ENCODE measurements at regions not wholly inside any gene's neighbourhood (a gene's known extent, or its start where the extent isn't known, plus 50 kb on each side); places are given as distances from the start of the nearest gene placed in this dataset.
"Not testable (repeated sequence)": the region's sequence is repeated elsewhere in the genome, so short reads cannot be mapped to it uniquely, and the experiment has no call there.

DNA sequence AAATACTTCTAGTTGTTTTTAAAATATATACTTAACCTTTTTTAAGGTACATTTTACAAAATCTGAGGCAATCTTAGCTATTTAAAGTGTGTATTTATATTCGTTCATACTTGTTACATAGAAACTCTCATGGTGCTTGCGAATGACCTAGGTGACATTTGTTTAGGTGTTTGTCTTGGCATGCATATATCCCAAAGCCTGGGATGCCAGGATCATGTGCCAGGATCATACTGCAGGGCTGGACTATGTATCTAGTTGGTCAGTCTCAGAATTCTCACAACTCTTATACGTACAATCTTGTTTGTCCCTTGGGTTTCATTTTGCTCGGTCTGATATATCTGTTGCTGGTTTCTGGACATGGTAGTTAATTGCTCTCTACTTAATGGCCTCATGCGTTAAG is 109.9 kb upstream of the WIPF3 start:
- not testable (repeated sequence) for DNase-seq (ENCODE audit: low read depth in 4 of 4, low spot score in 1 of 4)

DNA sequence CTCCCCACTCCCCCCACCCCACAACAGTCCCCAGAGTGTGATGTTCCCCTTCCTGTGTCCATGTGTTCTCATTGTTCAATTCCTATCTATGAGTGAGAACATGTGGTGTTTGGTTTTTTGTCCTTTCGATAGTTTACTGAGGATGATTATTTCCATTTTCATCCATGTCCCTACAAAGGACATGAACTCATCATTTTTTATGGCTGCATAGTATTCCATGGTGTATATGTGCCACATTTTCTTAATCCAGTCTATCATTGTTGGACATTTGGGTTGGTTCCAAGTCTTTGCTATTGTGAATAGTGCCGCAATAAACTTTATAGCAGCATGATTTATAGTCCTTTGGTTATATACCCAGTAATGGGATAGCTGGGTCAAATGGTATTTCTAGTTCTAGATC is 106.6 kb upstream of the WIPF3 start:
- DNase-seq (ENCODE audit: low read depth in 4 of 4, low spot score in 1 of 4): not testable (repeated sequence)

DNA sequence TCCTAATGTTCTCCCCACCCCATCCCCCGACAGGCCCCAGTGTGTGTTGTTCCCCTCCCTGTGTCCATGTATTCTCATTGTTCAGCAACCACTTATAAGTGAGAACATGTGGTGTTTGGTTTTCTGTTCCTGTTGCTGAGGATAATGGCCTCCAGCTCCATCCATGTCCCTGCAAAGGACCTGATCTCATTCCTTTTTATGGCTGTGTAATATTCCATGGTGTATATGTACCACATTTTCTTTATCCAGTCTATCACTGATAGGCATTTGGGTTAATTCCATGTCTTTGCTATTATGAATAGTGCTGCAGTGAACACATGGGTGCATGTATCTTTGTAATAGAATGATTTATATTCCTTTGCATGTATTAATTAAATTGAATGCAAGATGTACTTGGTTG is 104.8 kb upstream of the WIPF3 start:
- DNase-seq (ENCODE audit: low read depth in 4 of 4, low spot score in 1 of 4): not testable (repeated sequence)

DNA sequence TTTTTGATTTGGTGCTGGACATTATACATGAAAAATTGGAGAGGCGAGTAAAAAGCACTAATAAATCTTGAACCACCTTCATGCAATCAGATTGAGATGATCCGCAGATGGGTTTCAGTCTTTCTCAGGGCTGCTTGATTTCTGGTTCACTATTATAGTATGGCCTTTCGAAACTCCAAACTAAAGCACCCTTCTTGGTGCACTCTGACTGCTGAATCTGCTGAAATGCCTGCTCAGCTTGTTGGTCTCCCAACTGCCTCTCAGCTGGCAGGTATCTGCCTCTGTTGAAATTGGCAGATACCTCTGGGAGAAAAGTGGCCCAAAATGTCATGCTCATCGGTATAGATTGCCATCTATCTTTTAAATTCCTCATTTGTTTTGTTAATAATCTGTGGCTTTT is 102.5 kb upstream of the WIPF3 start:
- DNase-seq (ENCODE audit: low read depth in 4 of 4, low spot score in 1 of 4): not testable (repeated sequence)

DNA sequence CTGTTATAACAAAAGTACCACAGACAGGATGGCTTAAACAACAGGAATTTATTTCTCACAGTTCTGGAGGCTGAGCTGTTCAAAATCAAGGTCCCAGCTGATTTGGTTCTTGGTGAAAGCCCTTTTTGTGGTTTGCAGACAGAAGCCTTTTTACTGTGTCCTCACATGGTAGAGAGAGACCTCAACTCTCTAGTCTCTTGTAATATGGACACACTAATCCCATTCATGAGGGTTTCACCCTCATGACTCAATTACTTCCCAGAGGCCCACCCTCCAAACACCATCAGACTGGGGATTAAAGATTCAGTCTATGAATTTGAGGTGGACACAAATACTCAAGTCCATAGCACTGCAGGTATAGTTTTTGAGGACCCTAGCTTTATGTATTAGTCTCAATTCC is 97.3 kb upstream of the WIPF3 start:
- not testable (repeated sequence) for DNase-seq (ENCODE audit: low read depth in 4 of 4, low spot score in 1 of 4)

- not testable (repeated sequence) for DNase-seq (ENCODE audit: low read depth in 4 of 4, low spot score in 1 of 4)
These were observed 83.2 kb upstream of the WIPF3 start for GRCh38 chr7:29723127-29723526.

GRCh38 chr7:29723599-29723998 is 82.7 kb upstream of the WIPF3 start:
- DNase-seq (ENCODE audit: low read depth in 4 of 4, low spot score in 1 of 4): no peak

GRCh38 chr7:29729534-29730165 is 76.7 kb upstream of the WIPF3 start:
- not testable (repeated sequence) for DNase-seq (ENCODE audit: low read depth in 4 of 4, low spot score in 1 of 4)

- DNase-seq (ENCODE audit: low read depth in 4 of 4, low spot score in 1 of 4): no peak
These were observed 72.0 kb upstream of the WIPF3 start for GRCh38 chr7:29734246-29734731.

- not testable (repeated sequence) for DNase-seq (ENCODE audit: low read depth in 4 of 4, low spot score in 1 of 4)
These were observed 58.6 kb upstream of the WIPF3 start for GRCh38 chr7:29747645-29748245.

- no peak for DNase-seq (ENCODE audit: low read depth in 4 of 4, low spot score in 1 of 4)
These were observed 57.8 kb upstream of the WIPF3 start for GRCh38 chr7:29748286-29749099.

- DNase-seq (ENCODE audit: low read depth in 4 of 4, low spot score in 1 of 4): no peak
These were observed 56.5 kb upstream of the WIPF3 start for GRCh38 chr7:29749701-29750321.

GRCh38 chr7:29750373-29750940 is 55.9 kb upstream of the WIPF3 start:
- DNase-seq (ENCODE audit: low read depth in 4 of 4, low spot score in 1 of 4): not testable (repeated sequence)

GRCh38 chr7:29751012-29751411 is 55.3 kb upstream of the WIPF3 start:
- DNase-seq (ENCODE audit: low read depth in 4 of 4, low spot score in 1 of 4): not testable (repeated sequence)

GRCh38 chr7:29754874-29755490 is 51.3 kb upstream of the WIPF3 start:
- DNase-seq (ENCODE audit: low read depth in 4 of 4, low spot score in 1 of 4): no peak

Measured in stimulated activated CD4-positive, alpha-beta T cell treated with anti-CD3 and anti-CD28 coated beads, Interleukin-1b, Interleukin-23, amount 100 ng/mL, for 24 hours (primary cell).